ENCODE measurements at regions not wholly inside any gene's neighbourhood (a gene's known extent, or its start where the extent isn't known, plus 50 kb on each side); places are given as distances from the start of the nearest gene placed in this dataset.

DNA sequence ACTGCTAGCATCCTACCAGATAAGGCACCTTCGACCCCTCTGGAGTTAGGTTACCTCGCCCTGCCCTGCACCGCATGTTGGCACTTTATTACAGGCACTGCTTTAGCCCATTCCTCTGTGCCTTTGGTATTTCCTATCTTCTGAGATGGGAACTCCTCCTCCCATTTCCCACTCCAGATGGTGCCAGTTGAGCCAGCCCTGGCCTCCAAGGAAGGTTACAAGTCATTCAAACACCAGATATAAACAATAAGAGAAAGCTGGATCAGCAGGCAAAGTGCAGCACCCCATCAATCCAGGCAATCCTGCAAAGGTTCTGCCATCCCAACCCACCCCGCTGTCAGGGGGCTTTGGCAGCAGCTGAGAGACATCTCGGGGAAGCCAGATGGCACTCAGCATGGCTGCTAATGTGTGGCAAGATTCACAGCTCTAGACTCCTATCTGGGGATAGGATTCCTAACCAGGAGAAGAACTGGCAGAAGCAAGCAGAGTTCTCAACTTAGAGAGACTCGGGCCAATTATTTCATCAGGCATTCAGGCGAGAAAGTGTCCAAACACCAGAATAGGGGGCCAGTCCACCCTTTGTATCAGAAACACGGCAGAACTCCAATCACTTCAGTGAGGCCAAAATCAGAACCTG lies 113.0 kb downstream of the COPRS start:
- Histone ChIP-seq H3K36me3 (no peaks in the 10 kb centered on the region), H3K4me1 (ENCODE audit: low read depth) (peaks cover 8% of the 10 kb centered on the region)

DNA sequence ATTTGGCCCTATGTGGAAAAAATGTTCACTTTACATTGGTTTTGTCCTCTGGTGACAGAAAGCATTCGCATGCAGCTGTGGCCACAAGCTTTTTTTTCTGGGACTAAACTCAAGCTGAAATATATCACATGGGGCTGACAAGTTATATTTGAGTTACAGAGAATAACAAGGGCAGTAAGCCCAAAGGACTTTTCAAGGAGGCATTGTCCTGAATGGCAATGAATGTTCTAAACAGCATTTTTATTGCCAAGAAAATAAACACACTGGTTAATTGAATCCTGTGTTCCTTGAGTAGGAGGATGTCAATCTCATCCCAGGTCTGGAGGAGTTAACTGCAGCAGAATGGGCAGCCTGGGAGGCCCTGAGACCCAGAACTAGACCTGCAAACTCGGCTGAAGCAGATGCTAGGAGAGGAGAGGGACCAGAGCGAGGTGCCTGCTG lies 114.5 kb downstream of the COPRS start:
- DNase-seq (ENCODE audit: low read depth in 1 of 2, low spot score in 1 of 2) = peak in 1 of 2 donors; percentile 31
- H3K4me3 ChIP-seq = no peak overlapping the region
- no peaks in the 10 kb centered on the region for H3K27me3 ChIP-seq
- H3K9me3 ChIP-seq (ENCODE audit: low read depth) = no peaks in the 10 kb centered on the region
- TF ChIP-seq, protein P1, sequence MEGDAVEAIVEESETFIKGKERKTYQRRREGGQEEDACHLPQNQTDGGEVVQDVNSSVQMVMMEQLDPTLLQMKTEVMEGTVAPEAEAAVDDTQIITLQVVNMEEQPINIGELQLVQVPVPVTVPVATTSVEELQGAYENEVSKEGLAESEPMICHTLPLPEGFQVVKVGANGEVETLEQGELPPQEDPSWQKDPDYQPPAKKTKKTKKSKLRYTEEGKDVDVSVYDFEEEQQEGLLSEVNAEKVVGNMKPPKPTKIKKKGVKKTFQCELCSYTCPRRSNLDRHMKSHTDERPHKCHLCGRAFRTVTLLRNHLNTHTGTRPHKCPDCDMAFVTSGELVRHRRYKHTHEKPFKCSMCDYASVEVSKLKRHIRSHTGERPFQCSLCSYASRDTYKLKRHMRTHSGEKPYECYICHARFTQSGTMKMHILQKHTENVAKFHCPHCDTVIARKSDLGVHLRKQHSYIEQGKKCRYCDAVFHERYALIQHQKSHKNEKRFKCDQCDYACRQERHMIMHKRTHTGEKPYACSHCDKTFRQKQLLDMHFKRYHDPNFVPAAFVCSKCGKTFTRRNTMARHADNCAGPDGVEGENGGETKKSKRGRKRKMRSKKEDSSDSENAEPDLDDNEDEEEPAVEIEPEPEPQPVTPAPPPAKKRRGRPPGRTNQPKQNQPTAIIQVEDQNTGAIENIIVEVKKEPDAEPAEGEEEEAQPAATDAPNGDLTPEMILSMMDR (IDR thresholded peaks at IDR 0.05; ENCODE audit: low read depth, low read length) = no peak
- H3K4me1 ChIP-seq (ENCODE audit: low read depth) = peaks cover 8% of the 10 kb centered on the region
- H3K36me3 ChIP-seq = no peaks in the 10 kb centered on the region
- H3K27ac ChIP-seq = peak overlapping the region; percentile 29

More for the DNA sequence above, 113.0 kb downstream of the COPRS start:
- no peak overlapping the region for H3K27ac ChIP-seq
- no peaks in the 10 kb centered on the region for H3K9me3 ChIP-seq (ENCODE audit: low read depth)
- H3K27me3 ChIP-seq = no peaks in the 10 kb centered on the region
- no peak overlapping the region for H3K4me3 ChIP-seq
- DNase-seq (ENCODE audit: low read depth in 1 of 2, low spot score in 1 of 2) = no peak
- TF ChIP-seq, protein P1 (IDR thresholded peaks at IDR 0.05; ENCODE audit: low read depth, low read length) = no peak

DNA sequence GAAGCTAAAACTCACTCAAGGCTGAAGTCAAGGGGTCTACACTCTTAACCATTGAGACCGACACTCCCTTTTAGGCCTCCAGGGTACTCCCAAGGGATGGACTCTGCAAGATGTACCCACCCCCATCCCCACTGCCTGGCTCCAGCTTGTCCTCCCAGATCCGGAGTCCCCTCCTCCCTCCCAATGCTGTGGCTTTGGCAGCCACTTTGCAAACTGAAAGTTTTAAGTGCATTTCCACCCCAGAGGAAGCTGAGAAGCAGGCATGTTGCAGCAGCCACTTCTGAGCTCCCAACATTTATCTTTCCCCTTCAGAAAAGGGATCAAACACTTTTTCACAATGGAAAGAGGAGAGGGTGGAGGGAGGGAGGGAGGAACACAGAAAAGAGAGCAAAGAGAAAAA lies 115.2 kb downstream of the COPRS start:
- H3K27ac ChIP-seq = peak overlapping the region; percentile 29
- peak; percentile 58 to 70 for DNase-seq (ENCODE audit: low read depth in 1 of 2, low spot score in 1 of 2)
- no peaks in the 10 kb centered on the region for H3K27me3 ChIP-seq
- no peaks in the 10 kb centered on the region for H3K36me3 ChIP-seq
- H3K4me1 ChIP-seq (ENCODE audit: low read depth) = peaks cover 8% of the 10 kb centered on the region
- H3K4me3 ChIP-seq = no peak overlapping the region
- TF ChIP-seq, protein P1 (IDR thresholded peaks at IDR 0.05; ENCODE audit: low read depth, low read length) = no peak
- H3K9me3 ChIP-seq (ENCODE audit: low read depth) = no peaks in the 10 kb centered on the region

DNA sequence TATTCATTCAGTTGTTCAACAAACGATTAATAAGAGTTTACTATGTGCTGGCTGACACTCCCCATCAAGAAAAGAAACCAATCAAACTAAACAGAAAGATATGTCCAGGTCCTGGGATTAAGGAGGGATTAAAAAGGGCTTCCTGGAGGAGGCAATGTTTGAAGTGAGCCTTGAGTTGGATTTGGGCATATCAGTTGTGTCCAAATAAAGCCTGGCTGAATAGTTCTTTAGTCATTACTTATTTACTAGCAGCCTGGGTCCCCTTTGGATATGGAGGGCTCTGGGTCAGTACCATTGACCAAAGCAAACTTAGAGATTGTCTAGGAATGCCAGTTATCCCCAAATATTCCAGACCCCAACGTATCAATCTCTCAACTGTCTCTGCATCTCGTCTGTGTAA lies 117.7 kb downstream of the COPRS start:
- DNase-seq (ENCODE audit: low read depth in 1 of 2, low spot score in 1 of 2) = no peak
- Histone ChIP-seq H3K4me3 (no peak overlapping the region), H3K4me1 (ENCODE audit: low read depth) (peaks cover 8% of the 10 kb centered on the region), H3K27ac (no peak overlapping the region), H3K9me3 (ENCODE audit: low read depth) (no peaks in the 10 kb centered on the region), H3K27me3 (no peaks in the 10 kb centered on the region), H3K36me3 (no peaks in the 10 kb centered on the region)
- TF ChIP-seq, protein P1 (IDR thresholded peaks at IDR 0.05; ENCODE audit: low read depth, low read length) = no peak

DNA sequence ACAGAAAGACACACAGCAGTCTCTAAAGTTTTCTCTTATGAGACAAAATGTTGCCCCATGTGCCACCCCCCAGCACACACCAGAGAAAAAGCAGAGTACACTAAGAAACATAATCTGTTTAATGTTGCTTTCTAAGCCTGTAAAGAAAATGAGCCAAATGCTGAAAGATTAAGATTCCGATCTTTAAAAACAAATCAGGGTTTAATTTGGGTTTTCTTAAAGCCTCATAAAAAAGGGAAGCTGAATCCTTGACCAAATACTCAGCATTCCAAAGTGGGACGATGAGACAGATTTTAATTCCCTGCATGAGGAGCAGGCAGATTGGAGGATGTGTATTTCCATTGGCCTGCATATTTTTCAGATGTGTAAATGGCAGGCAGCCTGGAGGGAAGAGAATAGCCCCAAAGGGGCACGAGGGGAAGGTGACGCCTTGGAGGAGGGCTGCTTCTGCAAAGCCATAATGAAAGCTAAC lies 118.4 kb downstream of the COPRS start:
- no peaks in the 10 kb centered on the region for H3K27me3 ChIP-seq
- H3K27ac ChIP-seq = no peak overlapping the region
- H3K36me3 ChIP-seq = no peaks in the 10 kb centered on the region
- no peak overlapping the region for H3K4me3 ChIP-seq
- DNase-seq (ENCODE audit: low read depth in 1 of 2, low spot score in 1 of 2) = peak in 1 of 2 donors; percentile 67
- H3K9me3 ChIP-seq (ENCODE audit: low read depth) = no peaks in the 10 kb centered on the region
- H3K4me1 ChIP-seq (ENCODE audit: low read depth) = peaks cover 8% of the 10 kb centered on the region
- TF ChIP-seq, protein P1 (IDR thresholded peaks at IDR 0.05; ENCODE audit: low read depth, low read length) = no peak

Measured in cardiac muscle cell (in vitro differentiated cells and primary cell).